Neural progenitor cell (in vitro differentiated cells): ENCODE measurements at regions not wholly inside any gene's neighbourhood (a gene's known extent, or its start where the extent isn't known, plus 50 kb on each side); places are given as distances from the start of the nearest gene placed in this dataset.

Experiments
- CTCF ChIP-seq: fragments of 200-600 bp; sonication (generic); IDR thresholded peaks from 2 replicates; pipeline ENCODE4 v1.5.1; 2017; ENCODE audit warnings: antibody characterized with exemption, mild to moderate bottlenecking
- EZH2 ChIP-seq: fragments of 200-600 bp; sonication (generic); IDR thresholded peaks from 2 replicates; pipeline ENCODE4 v1.6.1; 2017; ENCODE audit warnings: antibody characterized with exemption, mild to moderate bottlenecking, moderate library complexity
- EZH2phosphoT487 ChIP-seq: fragments of 200-600 bp; sonication (generic); IDR thresholded peaks from 2 replicates; pipeline ENCODE4 v1.6.1; 2017; ENCODE audit warnings: antibody characterized with exemption

GRCh38 chr5:73284985-73285384 lies 112.0 kb downstream of the TMEM174 start:
- TF ChIP-seq CTCF = no peak
- no peak for TF ChIP-seq EZH2
- TF ChIP-seq EZH2phosphoT487 = no peak
